Adrenal gland (tissue), 9 donors: ENCODE measurements at regions not wholly inside any gene's neighbourhood (a gene's known extent, or its start where the extent isn't known, plus 50 kb on each side); places are given as distances from the start of the nearest gene placed in this dataset.

Experiments
- DNase-seq, 7 donors: peaks; one replicate each; pipeline ENCODE4 v3.0.0-alpha.2; 2019 to 2020
- H3K27ac ChIP-seq, 5 donors: fragments of 200-600 bp; sonication (generic) in 4 of 5; 1 replicate in 3 of 5; 2 replicates in 2 of 5; pipeline versions ENCODE4 v1.5.1 to v1.8.0; 2016 to 2020; ENCODE audit warnings: mild to moderate bottlenecking in 1 of 5
- H3K27me3 ChIP-seq: fragments of 200-600 bp; 2 replicates; pipeline ENCODE4 v1.8.0; 2021
- H3K36me3 ChIP-seq, 2 donors: fragments of 200-600 bp; replicated peaks in 1 of 2; 1 replicate in 1 of 2; 2 replicates in 1 of 2; pipeline versions ENCODE4 v1.5.1 to v1.8.0; 2018 to 2022
- H3K4me1 ChIP-seq, 2 donors: fragments of 200-600 bp; replicated peaks in 1 of 2; 1 replicate in 1 of 2; 2 replicates in 1 of 2; pipeline versions ENCODE4 v1.5.1 to v1.8.0; 2018 to 2021
- H3K4me3 ChIP-seq, 4 donors: fragments of 200-600 bp; sonication (generic) in 3 of 4; one replicate each; pipeline ENCODE4 v1.5.1; 2016 to 2018
- H3K9me3 ChIP-seq, 3 donors: fragments of 200-600 bp; sonication (generic) in 1 of 3; replicated peaks in 1 of 3; 1 replicate in 2 of 3; 2 replicates in 1 of 3; pipeline versions ENCODE4 v1.5.1 to v1.8.0; 2016 to 2021
- CTCF ChIP-seq, 6 experiments: fragments of 450-650 bp in 4 of 6; fragments of 200-600 bp in 2 of 6; sonication (generic) in 1 of 6; IDR thresholded peaks; 1 replicate in 5 of 6; 2 replicates in 1 of 6; pipeline versions ENCODE4 v1.5.1 to v1.8.0; 2016 to 2021; ENCODE audit warnings: antibody characterized with exemption in 6 of 6, mild to moderate bottlenecking in 2 of 6, moderate library complexity in 1 of 6
- POLR2A ChIP-seq, 2 donors: fragments of 450-650 bp; IDR thresholded peaks; one replicate each; pipeline ENCODE4 v1.6.1; 2017; ENCODE audit warnings: antibody characterized with exemption in 2 of 2, mild to moderate bottlenecking in 2 of 2, moderate library complexity in 1 of 2
- WGBS, 4 donors: extraction: QIAGEN DNeasy Blood & Tissue Kit in 2 of 4; methylation state at CpG; one replicate each; pipeline versions ENCODE4 v1.1.5 to v1.1.7; 2013 to 2017; 5-methylcytosine and 5-hydroxymethylcytosine counted together
- intact Hi-C, 2 donors: fragments of 100-400 bp; cut with DNase I; formaldehyde crosslinking; loops; one replicate each; pipeline versions ENCODE4 v1.14.1 to v1.15.0; 2022 to 2023
- donor health status: healthy with polysubstance abuse.
- donor health status: Bipolar disorder and iron deficiency.
- donor health status: DM: yes; HTN: yes; CAD: no.
- donor health status: DM: no; HTN: no; CAD: no.
- donor health status: DM: no; HTN: no; CAD: no.

- Histone ChIP-seq H3K4me3 (no peak overlapping the region), H3K4me1 (no peaks in the 10 kb centered on the region), H3K27me3 (no peaks in the 10 kb centered on the region), H3K36me3 (no peaks in the 10 kb centered on the region), H3K9me3 (no peaks in the 10 kb centered on the region), H3K27ac (no peak overlapping the region)
- intact Hi-C loops, result no loop called here
- WGBS, 4 donors, result 73 to 78% (median 74%) methylated on average over 4 of the region's 4 CpGs
- DNase-seq, result no peak
- TF ChIP-seq POLR2A (IDR thresholded peaks at IDR 0.05) (no peak), CTCF (IDR thresholded peaks at IDR 0.05) (no peak)
These were observed 238.2 kb downstream of the LIG4 start for GRCh38 chr13:107977071-107977574.

- H3K9me3 ChIP-seq, result no peaks in the 10 kb centered on the region
- H3K36me3 ChIP-seq, result no peaks in the 10 kb centered on the region
- no peak overlapping the region for H3K4me3 ChIP-seq
- TF ChIP-seq CTCF (IDR thresholded peaks at IDR 0.05) (no peak), POLR2A (IDR thresholded peaks at IDR 0.05) (no peak)
- no peaks in the 10 kb centered on the region for H3K4me1 ChIP-seq
- H3K27me3 ChIP-seq, result no peaks in the 10 kb centered on the region
- no peak overlapping the region for H3K27ac ChIP-seq
- 66 to 75% (median 69%) methylated on average over 4 of the region's 4 CpGs for WGBS, 4 donors
- no peak for DNase-seq
- intact Hi-C loops, result no loop called here
These were observed 238.7 kb downstream of the LIG4 start for GRCh38 chr13:107976628-107977027.

GRCh38 chr13:107974409-107974808 lies 240.9 kb downstream of the LIG4 start:
- Histone ChIP-seq H3K9me3 (no peaks in the 10 kb centered on the region), H3K36me3 (no peaks in the 10 kb centered on the region), H3K4me1 (no peaks in the 10 kb centered on the region), H3K4me3 (no peak overlapping the region), H3K27ac (no peak overlapping the region), H3K27me3 (no peaks in the 10 kb centered on the region)
- intact Hi-C loops, result no loop called here
- DNase-seq, result no peak
- TF ChIP-seq POLR2A (IDR thresholded peaks at IDR 0.05), result no peak
- no peak for TF ChIP-seq CTCF (IDR thresholded peaks at IDR 0.05)
- 59 to 79% (median 77%) methylated on average over 2 of the region's 2 CpGs for WGBS, 4 donors

GRCh38 chr13:107969546-107969945 lies 245.8 kb downstream of the LIG4 start:
- no peak for TF ChIP-seq POLR2A (IDR thresholded peaks at IDR 0.05)
- no peak for TF ChIP-seq CTCF (IDR thresholded peaks at IDR 0.05)
- Histone ChIP-seq H3K27ac (no peak overlapping the region), H3K9me3 (no peaks in the 10 kb centered on the region), H3K4me3 (no peak overlapping the region), H3K36me3 (no peaks in the 10 kb centered on the region), H3K4me1 (no peaks in the 10 kb centered on the region), H3K27me3 (no peaks in the 10 kb centered on the region)
- intact Hi-C loops, result no loop called here
- 56 to 62% (median 60%) methylated on average over 1 of the region's 1 CpG for WGBS, 4 donors
- no peak for DNase-seq
